Parathyroid adenoma (tissue), 2 donors: ENCODE measurements at regions not wholly inside any gene's neighbourhood (a gene's known extent, or its start where the extent isn't known, plus 50 kb on each side); places are given as distances from the start of the nearest gene placed in this dataset.

Experiments
- H2AFZ ChIP-seq: fragments of 300-600 bp; sonication (generic); one replicate; pipeline ENCODE4 v1.7.0; 2017; ENCODE audit warnings: antibody characterized with exemption, mild to moderate bottlenecking
- H3K27ac ChIP-seq: fragments of 300-600 bp; sonication (generic); one replicate; pipeline ENCODE4 v1.7.0; 2017
- H3K27me3 ChIP-seq: fragments of 300-600 bp; sonication (generic); one replicate; pipeline ENCODE4 v1.7.0; 2017; ENCODE audit warnings: low read length; ENCODE audit not compliant: control insufficient read depth, insufficient read depth
- H3K36me3 ChIP-seq: fragments of 300-600 bp; sonication (generic); one replicate; pipeline ENCODE4 v1.7.0; 2017; ENCODE audit warnings: low read length; ENCODE audit not compliant: control insufficient read depth, insufficient read depth
- H3K4me1 ChIP-seq: fragments of 300-600 bp; sonication (generic); one replicate; pipeline ENCODE4 v1.7.0; 2017; ENCODE audit warnings: control low read depth
- H3K4me2 ChIP-seq: fragments of 300-600 bp; sonication (generic); one replicate; pipeline ENCODE4 v1.7.0; 2017; ENCODE audit warnings: low read length
- H3K4me3 ChIP-seq: fragments of 300-600 bp; sonication (generic); one replicate; pipeline ENCODE4 v1.7.0; 2017; ENCODE audit warnings: low read depth, low read length
- H3K79me2 ChIP-seq: fragments of 300-600 bp; sonication (generic); one replicate; pipeline ENCODE4 v1.7.0; 2017; ENCODE audit warnings: control low read depth
- H3K9ac ChIP-seq: fragments of 300-600 bp; sonication (generic); one replicate; pipeline ENCODE4 v1.7.0; 2017; ENCODE audit warnings: mild to moderate bottlenecking
- H3K9me3 ChIP-seq: fragments of 300-600 bp; sonication (generic); one replicate; pipeline ENCODE4 v1.7.0; 2017; ENCODE audit warnings: low read length; ENCODE audit not compliant: control insufficient read depth
- TF ChIP-seq, protein P1 (sequence below): fragments of 300-600 bp; sonication (generic); IDR thresholded peaks from one replicate; pipeline ENCODE4 v1.7.0; 2017; ENCODE audit warnings: antibody characterized with exemption, mild to moderate bottlenecking
- donor health status: primary hyperparathyroidism.

DNA sequence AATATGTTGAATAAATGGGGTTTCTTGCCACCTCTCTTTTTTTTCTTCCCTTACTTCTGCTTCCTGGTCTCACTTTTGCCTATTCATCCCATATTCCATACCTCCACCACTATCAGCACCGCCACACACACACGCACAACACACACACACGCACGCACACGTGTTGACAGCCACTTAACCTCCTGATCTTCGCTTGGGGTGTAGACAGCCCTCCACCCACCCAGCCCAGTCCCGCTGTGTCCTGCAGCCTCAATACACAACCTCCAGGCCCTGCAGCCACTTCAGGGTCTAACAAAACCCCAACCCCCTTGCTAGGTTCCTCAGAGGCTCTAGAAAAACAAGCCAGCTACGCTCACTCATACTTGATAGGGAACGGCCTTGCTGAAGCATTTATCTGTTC, 72.3 kb downstream of the LINC00237 start:
- Histone ChIP-seq H3K4me1 (no peaks in the 10 kb centered on the region), H3K4me3 (no peak overlapping the region), H3K27ac (no peak overlapping the region), H3K27me3 (no peaks in the 10 kb centered on the region), H3K4me2 (no peak overlapping the region), H3K9me3 (no peaks in the 10 kb centered on the region), H3K36me3 (no peaks in the 10 kb centered on the region), H3K79me2 (no peaks in the 10 kb centered on the region), H3K9ac (no peak overlapping the region), H2AFZ (no peak overlapping the region)
- TF ChIP-seq, protein P1, sequence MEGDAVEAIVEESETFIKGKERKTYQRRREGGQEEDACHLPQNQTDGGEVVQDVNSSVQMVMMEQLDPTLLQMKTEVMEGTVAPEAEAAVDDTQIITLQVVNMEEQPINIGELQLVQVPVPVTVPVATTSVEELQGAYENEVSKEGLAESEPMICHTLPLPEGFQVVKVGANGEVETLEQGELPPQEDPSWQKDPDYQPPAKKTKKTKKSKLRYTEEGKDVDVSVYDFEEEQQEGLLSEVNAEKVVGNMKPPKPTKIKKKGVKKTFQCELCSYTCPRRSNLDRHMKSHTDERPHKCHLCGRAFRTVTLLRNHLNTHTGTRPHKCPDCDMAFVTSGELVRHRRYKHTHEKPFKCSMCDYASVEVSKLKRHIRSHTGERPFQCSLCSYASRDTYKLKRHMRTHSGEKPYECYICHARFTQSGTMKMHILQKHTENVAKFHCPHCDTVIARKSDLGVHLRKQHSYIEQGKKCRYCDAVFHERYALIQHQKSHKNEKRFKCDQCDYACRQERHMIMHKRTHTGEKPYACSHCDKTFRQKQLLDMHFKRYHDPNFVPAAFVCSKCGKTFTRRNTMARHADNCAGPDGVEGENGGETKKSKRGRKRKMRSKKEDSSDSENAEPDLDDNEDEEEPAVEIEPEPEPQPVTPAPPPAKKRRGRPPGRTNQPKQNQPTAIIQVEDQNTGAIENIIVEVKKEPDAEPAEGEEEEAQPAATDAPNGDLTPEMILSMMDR: no peak

DNA sequence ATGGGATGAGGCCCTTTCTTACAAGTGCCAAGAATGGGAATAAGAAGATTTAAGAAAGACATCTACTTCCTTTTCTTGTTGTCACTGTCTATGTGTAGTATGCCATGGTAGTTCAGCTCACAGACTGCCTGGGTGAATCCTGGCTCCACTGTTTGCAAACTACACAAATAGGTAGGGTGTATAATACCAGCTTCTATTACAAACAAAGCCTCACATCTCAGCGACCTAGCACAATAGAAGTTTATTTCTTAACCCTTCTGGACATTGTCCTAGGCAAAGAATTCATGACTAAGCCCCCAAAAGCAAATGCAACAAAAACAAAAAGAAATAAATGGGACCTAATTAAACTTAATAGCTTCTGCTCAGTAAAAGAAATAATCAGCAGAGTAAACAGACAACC, 74.5 kb downstream of the LINC00237 start:
- TF ChIP-seq, protein P1: no peak
- Histone ChIP-seq H3K9ac (no peak overlapping the region), H3K79me2 (no peaks in the 10 kb centered on the region), H3K4me1 (no peaks in the 10 kb centered on the region), H3K36me3 (no peaks in the 10 kb centered on the region), H3K4me2 (no peak overlapping the region), H3K27me3 (no peaks in the 10 kb centered on the region), H3K4me3 (no peak overlapping the region), H3K9me3 (no peaks in the 10 kb centered on the region), H2AFZ (no peak overlapping the region), H3K27ac (no peak overlapping the region)

DNA sequence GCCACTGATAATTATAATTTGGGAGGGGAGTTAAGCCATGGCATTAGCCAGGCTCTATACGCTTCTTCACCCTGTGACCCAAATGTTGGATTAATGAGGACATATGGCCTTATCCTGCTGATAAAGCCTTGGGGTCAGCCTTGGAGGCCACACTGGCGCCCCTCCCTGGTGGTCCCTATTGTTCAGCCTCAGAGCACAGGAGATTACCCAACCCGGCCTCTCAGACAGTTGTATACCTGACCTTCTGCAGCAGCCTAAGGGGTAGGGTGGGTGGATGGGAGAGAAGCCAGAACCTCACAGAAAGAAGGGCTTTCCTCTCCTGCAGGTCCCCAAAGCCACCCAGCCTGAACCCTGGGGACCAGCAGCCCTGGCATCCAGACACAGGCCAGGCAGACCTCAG, 76.8 kb downstream of the LINC00237 start:
- TF ChIP-seq, protein P1: no peak
- Histone ChIP-seq H3K9ac (no peak overlapping the region), H3K27me3 (no peaks in the 10 kb centered on the region), H3K4me3 (no peak overlapping the region), H3K9me3 (no peaks in the 10 kb centered on the region), H3K27ac (no peak overlapping the region), H3K4me2 (no peak overlapping the region), H3K4me1 (no peaks in the 10 kb centered on the region), H3K79me2 (no peaks in the 10 kb centered on the region), H3K36me3 (no peaks in the 10 kb centered on the region), H2AFZ (no peak overlapping the region)

DNA sequence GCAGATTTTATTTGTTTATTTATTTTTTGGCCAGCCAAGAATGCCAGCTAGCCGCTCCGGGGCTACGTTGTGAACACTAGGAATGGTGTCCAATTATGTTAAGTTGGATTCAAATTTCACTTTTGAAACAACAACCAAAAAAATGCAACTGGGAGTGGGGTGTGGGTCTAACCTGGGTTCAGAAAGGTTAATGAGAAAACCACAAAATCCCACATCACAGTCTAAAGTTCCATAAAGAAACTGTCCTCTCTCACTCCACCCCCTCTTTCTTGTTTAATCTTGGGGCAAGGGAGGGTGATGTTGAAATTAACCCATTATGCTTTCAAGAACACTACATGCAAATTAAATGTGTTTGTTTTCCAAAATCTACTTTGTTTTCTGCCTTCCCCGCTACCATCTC, 77.2 kb downstream of the LINC00237 start:
- H3K27ac ChIP-seq: no peak overlapping the region
- H2AFZ ChIP-seq: no peak overlapping the region
- no peaks in the 10 kb centered on the region for H3K27me3 ChIP-seq
- H3K4me2 ChIP-seq: no peak overlapping the region
- no peaks in the 10 kb centered on the region for H3K4me1 ChIP-seq
- H3K36me3 ChIP-seq: no peaks in the 10 kb centered on the region
- H3K79me2 ChIP-seq: no peaks in the 10 kb centered on the region
- no peak overlapping the region for H3K9ac ChIP-seq
- TF ChIP-seq, protein P1: no peak
- no peaks in the 10 kb centered on the region for H3K9me3 ChIP-seq
- no peak overlapping the region for H3K4me3 ChIP-seq

DNA sequence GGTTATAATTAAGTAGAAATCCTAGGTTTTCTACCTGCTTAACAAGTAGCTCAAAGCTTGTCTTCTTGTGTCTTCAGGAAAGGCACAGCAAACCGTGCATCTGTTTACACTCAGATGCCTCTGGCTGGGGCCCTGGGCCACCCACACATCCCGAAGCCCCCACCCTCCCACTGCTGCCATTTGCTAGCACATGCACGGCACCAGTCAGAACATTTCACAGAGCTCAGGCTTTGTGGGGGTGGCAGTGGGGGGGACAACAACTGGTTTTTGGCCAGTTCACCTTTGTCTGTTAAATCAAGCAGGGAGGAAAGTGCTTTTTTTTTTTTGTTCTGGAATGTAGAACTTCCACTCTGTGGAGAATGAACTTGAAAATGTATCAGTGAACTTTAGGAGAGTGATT, 77.7 kb downstream of the LINC00237 start:
- H3K9me3 ChIP-seq: no peaks in the 10 kb centered on the region
- no peaks in the 10 kb centered on the region for H3K27me3 ChIP-seq
- H3K4me2 ChIP-seq: no peak overlapping the region
- H3K4me3 ChIP-seq: no peak overlapping the region
- no peaks in the 10 kb centered on the region for H3K36me3 ChIP-seq
- TF ChIP-seq, protein P1: no peak
- no peak overlapping the region for H2AFZ ChIP-seq
- H3K4me1 ChIP-seq: no peaks in the 10 kb centered on the region
- no peaks in the 10 kb centered on the region for H3K79me2 ChIP-seq
- H3K27ac ChIP-seq: no peak overlapping the region
- no peak overlapping the region for H3K9ac ChIP-seq
